ENCODE measurements at regions not wholly inside any gene's neighbourhood (a gene's known extent, or its start where the extent isn't known, plus 50 kb on each side); places are given as distances from the start of the nearest gene placed in this dataset.

DNA sequence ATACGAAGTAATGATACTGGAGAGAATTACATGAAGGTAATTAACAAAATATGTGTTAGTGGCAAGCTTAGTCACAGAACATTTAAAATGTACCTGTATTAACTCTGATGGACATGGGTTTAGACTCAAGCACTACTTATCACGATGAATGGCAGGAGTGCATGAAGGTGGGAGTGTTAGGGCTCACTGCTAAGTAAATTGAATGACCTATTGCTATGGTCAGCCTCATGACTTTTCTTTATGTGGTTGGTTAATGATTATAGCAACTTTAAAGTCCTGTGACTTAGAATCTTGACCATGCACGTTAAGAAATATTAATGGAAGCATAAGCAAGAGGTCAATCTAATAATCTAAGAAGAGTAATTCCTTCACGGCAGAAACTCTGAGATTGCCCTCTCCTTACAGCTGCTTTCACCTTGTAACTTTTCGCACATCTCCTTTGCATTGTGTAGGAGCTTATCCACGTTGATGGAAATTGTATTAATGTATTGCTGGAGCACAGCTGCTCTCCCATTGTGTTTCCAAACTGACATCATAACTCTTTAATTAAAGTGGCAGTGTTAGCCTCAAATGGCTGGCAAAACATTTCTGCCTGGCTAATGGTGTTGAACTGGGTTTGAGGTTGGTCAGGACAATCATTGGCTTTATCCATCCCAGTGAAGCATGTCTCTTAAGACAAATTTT lies 114.5 kb downstream of the RXFP2 start:
- DNase-seq (ENCODE audit: low read depth): no peak

DNA sequence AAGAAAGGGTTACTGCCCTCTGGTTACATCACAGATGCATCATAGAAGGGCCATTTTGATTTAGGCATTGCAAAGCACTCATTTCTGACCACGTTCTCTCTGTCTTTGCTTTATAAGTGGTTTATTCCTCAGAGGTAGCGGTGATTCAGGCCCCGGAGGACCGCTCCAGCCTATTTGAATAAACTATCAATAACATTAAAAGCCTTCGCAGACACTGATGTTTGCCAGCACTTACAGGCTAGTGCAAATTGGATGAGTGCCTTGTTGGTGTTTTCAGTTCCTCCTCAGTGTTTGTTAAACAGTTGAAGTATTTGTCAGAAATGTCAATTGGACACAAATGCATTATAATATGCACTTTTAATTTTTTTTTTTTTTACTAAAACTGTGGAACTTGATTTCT lies 120.2 kb downstream of the RXFP2 start:
- no peak for DNase-seq (ENCODE audit: low read depth)

DNA sequence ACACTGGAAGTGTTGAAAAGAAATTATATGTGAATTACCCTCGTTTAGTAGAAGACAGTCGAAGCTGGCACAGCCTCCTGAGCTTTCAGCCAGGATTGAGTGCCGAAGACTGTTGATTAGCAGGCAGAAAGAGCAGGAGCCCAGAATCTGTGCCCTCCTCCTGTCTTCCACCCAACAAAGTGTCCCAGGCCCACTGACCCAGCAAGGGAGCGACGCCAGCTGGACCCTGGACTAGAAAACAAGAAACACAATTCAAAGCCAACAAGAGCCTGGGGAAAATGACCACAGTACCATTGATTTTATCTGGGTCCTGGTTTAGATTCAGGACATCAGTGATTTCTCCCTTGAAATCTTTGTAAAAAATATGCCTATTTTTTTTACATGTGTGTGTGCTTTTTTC lies 120.7 kb downstream of the RXFP2 start:
- DNase-seq (ENCODE audit: low read depth): no peak

DNA sequence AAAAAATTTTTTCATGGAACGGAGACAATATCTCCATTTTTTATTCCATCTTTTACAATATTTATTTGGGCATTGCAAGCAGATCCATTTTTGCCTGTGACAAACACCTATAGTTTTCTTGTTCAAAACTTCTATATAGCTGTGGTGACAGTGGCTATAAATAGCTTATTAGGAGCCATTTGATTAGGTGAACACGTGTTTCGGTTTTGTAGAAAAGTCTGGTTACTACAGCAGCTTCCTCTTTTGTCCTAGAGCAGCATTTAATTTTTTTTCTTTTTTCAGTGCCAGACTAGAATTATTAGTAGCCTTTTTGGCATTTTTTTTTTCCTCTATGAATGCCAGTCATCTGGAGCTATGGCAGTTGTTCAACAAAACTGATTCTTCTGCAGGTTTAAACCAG lies 123.5 kb downstream of the RXFP2 start:
- DNase-seq (ENCODE audit: low read depth): no peak

DNA sequence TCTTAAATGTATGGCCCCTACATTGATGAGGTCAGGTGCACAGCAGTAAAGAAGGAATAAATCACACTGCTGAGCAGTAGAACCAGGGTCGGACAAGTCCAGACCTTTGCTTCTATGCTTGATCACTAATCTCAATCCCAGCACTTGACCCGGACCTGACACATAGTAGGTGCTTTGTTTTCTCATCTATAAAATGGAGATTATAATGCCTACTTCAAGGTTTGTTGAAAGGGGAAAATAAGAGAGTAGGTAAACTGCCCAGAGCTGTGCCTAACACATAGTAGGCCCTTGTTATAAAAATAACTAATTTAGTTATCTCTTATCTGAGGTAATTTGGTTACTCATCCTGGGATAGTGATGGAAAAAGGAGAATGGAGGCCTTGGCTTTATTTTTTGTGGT lies 125.0 kb downstream of the RXFP2 start:
- DNase-seq (ENCODE audit: low read depth): no peak

DNA sequence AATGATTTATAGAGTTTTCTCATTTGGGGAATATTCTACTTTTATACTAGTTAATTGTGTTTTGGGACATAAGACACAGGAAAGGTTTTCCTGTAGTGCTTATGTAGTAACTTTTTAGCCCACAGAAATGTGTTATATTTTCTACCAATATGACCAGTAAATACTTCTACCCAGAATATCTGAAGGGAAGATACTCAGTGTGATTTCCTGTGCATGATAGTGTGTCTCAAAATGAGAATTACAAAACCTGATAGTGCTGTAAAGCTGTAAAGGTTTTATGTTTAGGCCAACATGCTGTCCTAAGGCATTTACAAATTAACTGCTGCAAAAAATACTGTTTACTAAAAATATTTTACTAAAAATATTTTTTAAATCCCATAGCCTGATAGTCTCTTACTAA lies 126.8 kb downstream of the RXFP2 start:
- no peak for DNase-seq (ENCODE audit: low read depth)

DNA sequence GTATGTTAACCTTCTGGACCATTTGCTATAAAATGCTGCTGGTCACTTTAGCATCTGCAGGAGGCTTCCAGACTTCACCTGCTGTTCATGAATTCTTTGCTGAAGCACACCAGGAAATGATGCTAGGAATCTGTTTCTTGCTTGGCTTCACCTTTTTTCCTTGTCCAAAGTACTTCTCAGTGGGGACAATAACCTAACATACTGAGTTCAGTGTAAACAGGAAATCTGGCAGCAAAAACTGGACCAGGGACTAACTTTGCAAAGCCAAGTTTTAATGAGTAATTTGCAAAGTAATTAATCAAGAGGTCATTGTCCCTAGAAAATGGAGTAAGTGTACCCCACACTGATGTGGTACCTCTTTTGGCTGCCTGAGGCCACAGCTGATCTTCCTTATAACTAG lies 128.4 kb downstream of the RXFP2 start:
- no peak for DNase-seq (ENCODE audit: low read depth)

DNA sequence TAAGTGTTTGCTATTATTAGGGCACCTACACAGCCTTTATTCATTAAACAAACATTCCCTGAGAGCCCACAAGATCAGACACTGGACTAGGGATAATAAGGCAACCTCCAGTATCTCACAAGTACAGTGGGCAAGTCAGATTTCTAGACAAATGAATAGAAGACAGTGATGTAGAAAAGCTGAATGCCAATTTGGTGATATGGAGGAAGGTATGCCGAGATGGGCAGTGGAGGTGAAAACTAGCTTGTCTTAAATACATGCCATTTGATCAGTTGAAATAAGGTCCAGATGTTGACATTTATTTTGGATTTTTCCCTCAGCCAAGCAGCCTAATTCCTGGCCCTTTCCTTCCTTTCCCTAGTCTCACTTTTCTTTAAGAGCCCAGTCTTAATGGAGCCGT lies 130.3 kb downstream of the RXFP2 start:
- DNase-seq (ENCODE audit: low read depth): no peak

DNA sequence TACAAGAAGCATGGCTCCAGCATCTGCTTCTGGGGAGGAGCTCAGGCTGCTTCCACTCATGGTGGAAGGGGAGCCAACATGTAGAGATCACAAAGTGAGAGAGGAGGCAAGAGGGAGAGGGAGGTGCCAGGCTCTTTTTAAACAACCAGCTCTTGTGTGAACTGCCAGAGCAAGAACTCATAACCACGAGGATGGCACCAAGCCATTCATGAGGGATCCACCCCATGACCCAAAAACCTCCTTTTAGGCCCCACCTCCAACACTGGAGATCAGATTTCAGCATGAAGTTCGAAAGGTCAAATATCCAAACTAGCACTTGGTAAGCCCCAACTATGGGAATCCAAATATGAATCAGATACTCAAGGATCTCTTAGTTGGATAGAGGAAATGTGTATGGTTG lies 131.2 kb downstream of the RXFP2 start:
- DNase-seq (ENCODE audit: low read depth): peak; percentile 3

DNA sequence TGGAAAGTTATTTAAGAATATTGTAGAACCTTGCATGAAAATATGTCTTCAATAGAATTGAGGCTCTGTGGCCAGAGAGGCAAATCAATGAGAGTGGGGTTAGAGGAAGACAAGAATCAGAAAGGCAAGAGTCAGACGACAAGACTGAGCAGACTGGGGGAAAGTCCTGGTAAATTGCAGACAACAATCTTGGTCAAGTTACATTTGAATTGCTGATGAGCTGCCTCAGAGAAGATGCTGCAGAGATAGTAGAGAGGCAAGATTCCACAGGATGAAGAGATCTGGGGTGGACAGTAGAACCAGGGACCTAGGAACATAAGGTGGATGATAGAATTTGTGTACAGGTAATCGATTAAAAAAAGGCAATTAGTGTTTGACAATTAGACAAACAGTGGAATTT lies 133.8 kb downstream of the RXFP2 start:
- no peak for DNase-seq (ENCODE audit: low read depth)

DNA sequence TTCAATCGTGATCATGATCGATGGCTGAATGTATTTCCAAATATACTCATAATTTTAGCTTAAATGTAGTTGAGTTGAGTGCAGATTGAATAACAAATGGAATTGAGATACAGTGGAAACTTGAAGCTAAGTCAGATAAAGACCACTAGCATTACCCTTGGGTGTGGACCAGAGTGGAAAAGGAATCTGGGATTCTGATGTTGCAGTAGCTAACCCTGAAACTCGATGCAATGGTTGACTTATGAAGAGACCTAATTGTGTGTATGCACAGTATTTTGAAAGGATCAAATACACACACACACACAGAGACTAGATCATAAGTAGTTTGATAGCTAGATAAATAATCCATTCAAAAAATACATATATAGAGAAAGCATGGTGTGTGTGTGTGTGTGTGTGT lies 135.8 kb downstream of the RXFP2 start:
- DNase-seq (ENCODE audit: low read depth): peak; percentile 10

DNA sequence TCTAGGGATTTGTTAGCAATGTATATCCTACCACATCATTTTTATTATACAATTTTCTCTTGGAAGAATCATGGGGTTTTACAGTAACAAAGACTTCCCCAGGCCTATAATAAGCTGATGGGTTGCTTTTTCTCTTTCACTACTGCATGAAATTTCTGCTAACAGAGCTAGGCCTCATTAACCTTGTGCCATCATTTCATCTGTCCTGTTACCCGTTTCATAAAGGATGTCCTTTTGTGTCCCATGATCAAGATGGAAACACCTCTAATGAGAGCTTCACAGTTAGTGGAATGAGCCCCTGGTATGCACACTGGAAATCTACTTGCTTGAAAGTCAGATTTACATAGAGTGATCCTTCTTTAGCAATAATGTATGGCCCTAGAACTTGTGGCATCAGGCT lies 138.7 kb downstream of the RXFP2 start:
- no peak for DNase-seq (ENCODE audit: low read depth)

DNA sequence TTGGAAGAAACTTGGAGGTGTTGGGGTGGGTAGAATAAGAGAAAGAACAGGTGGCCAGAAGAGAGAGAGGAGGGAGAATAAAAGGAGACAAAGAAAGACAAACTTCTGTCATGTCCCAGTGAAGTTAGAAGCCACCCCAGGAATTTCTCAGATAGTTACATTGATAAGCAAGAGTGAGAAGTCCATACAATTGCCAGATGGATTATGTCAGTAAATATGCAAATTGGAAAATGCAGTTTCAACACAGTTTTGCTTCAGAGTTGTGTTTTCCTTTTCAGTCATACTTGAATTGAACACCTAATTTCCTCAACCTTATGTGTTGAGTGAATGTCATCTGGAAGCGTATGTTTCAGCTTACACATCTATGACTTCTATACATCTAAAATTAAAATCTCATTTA lies 139.2 kb downstream of the RXFP2 start:
- no peak for DNase-seq (ENCODE audit: low read depth)

DNA sequence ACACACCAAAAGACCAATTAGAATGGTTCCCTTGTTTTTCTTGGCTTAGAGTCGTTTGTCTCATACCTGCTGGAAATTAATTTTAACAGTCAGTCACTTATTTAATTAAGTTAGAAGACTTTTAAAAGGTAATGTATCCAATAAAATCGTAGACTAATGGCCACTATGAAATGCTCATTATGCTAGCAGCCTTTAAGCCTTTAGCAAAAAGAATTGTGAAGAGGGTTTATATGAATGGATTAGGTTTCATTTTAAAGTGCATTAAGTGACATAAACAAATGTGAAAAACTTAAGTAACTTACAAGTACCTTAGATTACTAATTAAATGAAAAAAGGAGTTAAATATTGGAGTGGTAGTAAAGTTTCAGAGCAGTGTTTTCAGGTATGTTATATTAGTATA lies 139.6 kb downstream of the RXFP2 start:
- no peak for DNase-seq (ENCODE audit: low read depth)

DNA sequence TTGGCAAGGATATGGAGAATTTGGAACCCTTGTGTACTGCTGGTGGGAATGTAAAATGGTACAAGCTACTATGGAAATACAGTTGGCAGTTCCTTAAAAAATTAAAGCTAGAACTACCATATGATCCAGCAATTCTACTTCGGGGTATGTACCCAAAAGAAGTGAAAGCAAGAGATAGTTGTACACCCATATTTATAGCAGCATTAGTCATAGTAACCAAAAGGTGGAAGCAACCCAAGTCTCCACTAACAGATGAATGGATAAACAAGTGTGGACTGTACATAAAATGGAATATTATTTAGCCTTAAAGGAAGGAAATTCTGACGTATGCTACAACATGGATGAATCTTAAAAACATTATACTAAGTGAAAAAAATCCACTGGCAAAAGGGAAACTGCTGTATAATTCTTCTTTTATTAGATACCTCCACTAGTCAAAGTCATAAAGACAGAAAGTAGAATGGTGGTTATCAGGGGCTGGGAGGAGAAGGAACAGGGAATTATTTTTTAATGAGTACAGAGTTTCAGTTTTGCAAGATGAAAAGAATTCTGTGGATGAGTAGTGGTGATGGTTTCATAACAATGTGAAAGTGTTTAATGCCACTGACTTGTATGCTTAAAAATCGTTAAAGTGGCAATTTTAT lies 141.6 kb downstream of the RXFP2 start:
- peak; percentile 13 for DNase-seq (ENCODE audit: low read depth)

DNA sequence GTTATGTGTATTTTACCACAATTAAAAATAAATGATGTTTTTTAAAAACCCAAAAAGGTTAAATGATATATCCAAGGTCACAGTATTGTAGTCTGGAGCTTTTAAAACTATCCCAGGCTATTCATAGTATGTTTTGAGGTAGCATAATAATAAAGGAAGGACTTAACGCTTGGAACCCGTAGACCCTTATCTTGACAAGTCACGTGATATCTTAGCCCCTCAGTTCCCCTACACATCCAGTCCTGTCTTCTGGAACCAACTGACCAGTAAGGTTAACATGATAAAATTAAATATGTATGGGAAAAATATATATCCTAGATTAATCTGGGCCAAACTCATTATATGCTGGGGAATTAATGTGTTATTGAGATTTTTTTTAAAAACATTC lies 142.2 kb downstream of the RXFP2 start:
- DNase-seq (ENCODE audit: low read depth): no peak

DNA sequence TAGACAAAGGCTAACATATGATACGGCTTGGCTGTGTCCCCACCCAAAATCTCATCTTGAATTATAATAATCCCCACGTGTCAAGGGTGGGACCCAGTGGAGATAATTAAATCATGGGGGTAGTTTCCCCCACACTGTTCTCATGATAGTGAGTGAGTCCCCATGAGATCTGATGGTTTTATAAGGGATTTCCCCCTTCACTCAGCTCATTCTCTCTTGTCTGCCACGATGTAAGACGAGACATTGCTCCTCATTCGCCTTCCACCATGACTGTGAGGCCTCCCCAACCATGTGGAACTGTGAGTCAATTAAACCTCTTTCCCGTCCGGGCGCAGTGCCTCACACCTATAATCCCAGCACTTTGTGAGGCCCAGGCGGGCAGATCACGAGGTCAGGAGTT lies 143.5 kb downstream of the RXFP2 start:
- no peak for DNase-seq (ENCODE audit: low read depth)

DNA sequence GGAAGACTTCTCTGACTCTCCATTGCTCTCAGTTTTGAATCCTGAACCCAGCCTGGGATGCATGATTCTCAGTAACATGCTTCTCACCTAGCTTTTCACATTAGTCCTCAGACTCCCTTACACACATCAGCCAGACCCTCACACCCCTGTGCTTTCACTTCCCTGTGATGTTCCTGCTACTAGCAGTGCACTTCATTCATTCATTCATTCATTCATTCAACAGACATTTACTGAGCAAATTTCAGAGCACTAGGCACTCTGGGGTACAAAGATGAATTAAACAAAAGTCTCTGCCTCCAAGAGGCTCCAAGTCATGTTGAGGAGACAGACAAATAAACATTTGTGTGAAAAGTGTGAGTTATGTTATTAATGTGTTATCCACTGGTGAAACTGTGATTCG lies 145.2 kb downstream of the RXFP2 start:
- DNase-seq (ENCODE audit: low read depth): no peak

DNA sequence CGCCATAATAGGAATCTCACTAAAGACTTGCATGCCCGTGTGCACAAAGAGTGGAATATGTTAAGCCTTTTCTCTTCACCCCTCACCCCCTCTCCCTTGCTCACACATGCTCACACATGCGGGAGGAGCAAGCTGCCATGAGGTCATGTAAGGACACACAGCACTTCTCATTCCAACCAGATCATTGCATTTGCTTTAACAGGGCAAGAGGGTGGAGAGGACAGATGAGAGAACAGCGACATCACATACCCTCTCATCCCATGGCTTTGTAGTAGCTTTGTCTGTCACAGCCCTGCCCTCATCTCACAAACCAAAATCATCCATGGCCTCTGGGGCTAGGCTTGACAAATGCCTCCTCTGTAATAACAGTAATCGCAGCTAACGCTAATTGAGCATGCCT lies 145.6 kb upstream of the FRY start:
- DNase-seq (ENCODE audit: low read depth): peak; percentile 13

DNA sequence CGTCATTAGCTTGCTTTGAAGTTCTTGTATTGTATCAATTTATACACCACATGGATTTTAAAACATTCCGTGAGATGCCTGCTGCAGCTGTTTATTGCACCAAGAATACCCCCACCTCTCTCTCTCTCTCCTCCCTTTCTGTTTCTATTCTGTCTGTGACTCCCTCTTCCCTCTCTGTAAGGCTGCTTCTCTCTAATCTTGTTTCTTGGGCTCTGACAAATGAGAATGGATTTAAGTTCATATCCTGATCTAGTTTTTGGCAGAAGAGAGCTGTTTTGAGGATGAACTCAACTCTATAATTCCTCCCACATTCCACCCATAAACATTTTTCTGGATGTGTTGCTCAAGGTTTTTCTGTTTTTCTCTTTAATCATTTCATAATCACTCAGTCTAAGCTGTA lies 144.3 kb upstream of the FRY start:
- peak; percentile 80 for DNase-seq (ENCODE audit: low read depth)

DNA sequence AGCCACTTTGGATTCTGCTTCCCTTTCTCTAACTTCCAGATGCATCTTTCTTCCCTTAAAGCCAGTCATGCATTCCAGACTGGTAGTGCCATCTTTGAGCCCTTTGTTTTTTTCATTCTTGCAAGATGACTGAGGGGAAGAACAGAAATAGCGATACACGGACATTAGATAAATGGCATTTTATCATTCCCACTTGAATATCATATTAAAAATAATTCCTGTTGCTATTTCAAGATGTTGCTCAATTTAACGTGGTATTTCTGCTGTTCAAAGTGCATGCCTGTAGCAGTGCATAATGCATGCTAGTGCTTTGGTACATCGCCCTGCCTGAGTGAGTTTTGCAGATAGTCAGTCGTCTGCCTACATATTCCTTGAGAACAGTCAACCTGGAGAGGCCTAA lies 140.6 kb upstream of the FRY start:
- peak; percentile 7 for DNase-seq (ENCODE audit: low read depth)

DNA sequence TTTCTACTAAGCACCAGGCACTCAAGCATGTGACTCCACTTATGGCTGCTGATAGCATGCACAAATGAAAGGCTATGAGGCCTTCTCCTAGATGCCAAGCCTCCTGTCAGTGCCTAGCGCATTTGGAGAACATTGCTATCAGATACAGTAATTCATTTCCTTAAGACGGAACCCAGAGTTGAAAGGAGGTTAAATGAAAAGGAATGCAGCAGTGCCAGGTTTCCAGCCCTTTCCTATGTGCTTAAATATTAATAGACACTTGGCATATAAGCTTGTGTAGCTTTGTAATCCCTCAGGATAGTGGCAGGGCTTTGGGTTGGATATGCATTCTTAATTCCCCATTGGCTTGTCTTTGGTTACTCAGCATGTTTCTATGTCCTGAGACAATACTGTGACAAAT lies 140.1 kb upstream of the FRY start:
- DNase-seq (ENCODE audit: low read depth): no peak

DNA sequence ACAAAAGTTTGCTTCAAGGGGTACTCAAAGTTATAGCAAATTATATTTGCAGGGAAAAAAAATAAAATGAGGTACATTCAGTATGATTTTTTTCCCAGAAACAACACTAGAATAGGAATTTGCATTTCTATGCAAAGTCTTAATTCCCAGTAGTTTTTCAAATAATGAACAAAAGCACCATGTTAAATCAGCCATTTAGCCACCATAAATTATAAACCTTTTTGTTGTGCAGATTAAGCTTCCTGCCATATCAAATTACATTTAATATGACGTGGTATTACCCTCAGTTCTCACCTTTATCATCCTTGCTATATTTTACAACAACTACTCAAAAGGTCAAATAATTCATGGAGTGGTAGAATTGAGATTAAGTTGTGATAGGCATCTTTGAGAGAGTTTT lies 136.6 kb upstream of the FRY start:
- no peak for DNase-seq (ENCODE audit: low read depth)

DNA sequence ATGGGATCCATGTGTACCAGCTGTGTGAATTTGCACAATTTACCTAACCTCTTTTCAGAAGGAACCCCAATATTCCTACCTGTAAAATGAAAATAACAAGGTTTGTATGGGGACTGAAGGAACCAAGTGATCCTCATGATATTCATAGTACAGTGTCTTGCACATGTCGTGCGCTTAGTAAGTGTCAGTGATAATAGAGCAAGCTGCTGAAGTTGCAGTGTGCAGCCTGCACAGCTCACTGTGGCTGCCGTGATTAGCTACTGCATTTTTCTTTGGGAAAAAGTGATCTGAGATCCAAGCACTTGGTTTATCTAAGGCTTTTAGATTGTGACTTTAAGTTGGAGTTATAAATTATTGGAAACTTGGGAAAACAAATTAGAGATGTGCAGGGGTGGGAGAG lies 135.9 kb upstream of the FRY start:
- DNase-seq (ENCODE audit: low read depth): no peak
